Ishikawa (cell line): ENCODE measurements at regions not wholly inside any gene's neighbourhood (a gene's known extent, or its start where the extent isn't known, plus 50 kb on each side); places are given as distances from the start of the nearest gene placed in this dataset.

Experiments used
- CEBPB ChIP-seq: IDR thresholded peaks from 2 replicates; pipeline ENCODE4 v1.6.1; 2012
- CREB1 ChIP-seq: IDR thresholded peaks from 2 replicates; pipeline ENCODE4 v1.6.1; 2012; ENCODE audit warnings: low read depth
- EGR1 ChIP-seq: IDR thresholded peaks from 2 replicates; pipeline ENCODE4 v1.6.1; 2012
- EP300 ChIP-seq: IDR thresholded peaks from 2 replicates; pipeline ENCODE4 v1.6.1; 2012; ENCODE audit warnings: borderline replicate concordance
- FOXM1 ChIP-seq: IDR thresholded peaks from 2 replicates; pipeline ENCODE4 v1.6.1; 2012; ENCODE audit warnings: low read depth, borderline replicate concordance
- NFIC ChIP-seq: IDR thresholded peaks from 2 replicates; pipeline ENCODE4 v1.6.1; 2012
- RAD21 ChIP-seq: IDR thresholded peaks from 2 replicates; pipeline ENCODE4 v1.6.1; 2012; ENCODE audit warnings: low read depth
- TAF1 ChIP-seq: IDR thresholded peaks from 2 replicates; pipeline ENCODE4 v1.6.1; 2012; ENCODE audit warnings: low read depth, mild to moderate bottlenecking
- TCF12 ChIP-seq: IDR thresholded peaks from 2 replicates; pipeline ENCODE4 v1.6.1; 2012; ENCODE audit warnings: low read depth
- TEAD4 ChIP-seq: IDR thresholded peaks from 2 replicates; pipeline ENCODE4 v1.6.1; 2012
- YY1 ChIP-seq: IDR thresholded peaks from 2 replicates; pipeline ENCODE4 v1.6.1; 2012; ENCODE audit warnings: low read depth
- ZBTB7A ChIP-seq: IDR thresholded peaks from 2 replicates; pipeline ENCODE4 v1.6.1; 2012; ENCODE audit warnings: low read depth
- TF ChIP-seq, protein P1 (sequence below): IDR thresholded peaks from 2 replicates; pipeline ENCODE4 v1.6.1; 2012
- TF ChIP-seq, protein P2 (sequence below): IDR thresholded peaks from 2 replicates; pipeline ENCODE4 v1.6.1; 2012
- TF ChIP-seq, protein P3 (sequence below): IDR thresholded peaks from 2 replicates; pipeline ENCODE4 v1.6.1; 2012; ENCODE audit warnings: low read depth, mild to moderate bottlenecking

DNA sequence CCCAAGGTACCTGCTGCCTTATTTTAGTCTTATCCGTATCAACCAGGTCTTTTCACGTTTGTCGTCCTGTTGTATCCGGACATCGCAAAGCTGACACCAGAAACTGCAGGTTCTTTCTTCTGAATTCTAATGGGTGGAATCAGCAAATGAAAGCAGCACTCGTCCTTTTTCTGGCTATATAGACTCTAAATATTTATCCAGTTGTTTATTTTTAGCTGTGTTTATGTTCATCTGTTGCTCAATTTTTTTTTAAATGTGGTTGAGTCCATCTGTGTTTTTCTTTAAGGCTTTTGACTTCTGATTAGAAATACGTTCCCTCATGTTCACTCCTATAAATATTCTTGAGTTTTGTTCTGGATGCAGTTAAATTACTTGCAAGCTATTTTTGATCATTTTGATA, 831.7 kb downstream of the MTRR start:
- TF ChIP-seq, protein P1, sequence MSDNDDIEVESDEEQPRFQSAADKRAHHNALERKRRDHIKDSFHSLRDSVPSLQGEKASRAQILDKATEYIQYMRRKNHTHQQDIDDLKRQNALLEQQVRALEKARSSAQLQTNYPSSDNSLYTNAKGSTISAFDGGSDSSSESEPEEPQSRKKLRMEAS = no peak
- TF ChIP-seq YY1 = no peak
- TF ChIP-seq RAD21 = no peak
- TF ChIP-seq ZBTB7A = no peak

DNA sequence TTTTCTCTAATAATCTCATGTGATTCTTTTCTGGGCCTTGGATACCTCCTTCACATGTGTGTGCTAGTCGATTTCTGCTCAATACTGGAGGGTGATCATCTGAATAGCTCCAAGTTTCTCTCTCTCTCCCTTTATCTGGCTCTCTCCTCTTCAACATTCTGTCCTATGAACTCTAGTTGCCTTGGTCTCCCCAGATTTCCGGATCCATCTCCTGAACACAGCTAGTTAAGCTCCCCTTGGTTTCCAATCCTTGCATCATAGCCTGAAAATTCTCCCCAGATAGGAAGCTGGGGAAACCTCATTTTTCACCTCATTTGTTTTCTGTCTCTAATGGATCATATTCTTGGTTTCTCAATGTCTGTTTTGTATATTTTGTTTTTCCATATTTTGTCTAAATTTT, 832.3 kb downstream of the MTRR start:
- TF ChIP-seq, protein P2, sequence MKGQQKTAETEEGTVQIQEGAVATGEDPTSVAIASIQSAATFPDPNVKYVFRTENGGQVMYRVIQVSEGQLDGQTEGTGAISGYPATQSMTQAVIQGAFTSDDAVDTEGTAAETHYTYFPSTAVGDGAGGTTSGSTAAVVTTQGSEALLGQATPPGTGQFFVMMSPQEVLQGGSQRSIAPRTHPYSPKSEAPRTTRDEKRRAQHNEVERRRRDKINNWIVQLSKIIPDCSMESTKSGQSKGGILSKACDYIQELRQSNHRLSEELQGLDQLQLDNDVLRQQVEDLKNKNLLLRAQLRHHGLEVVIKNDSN = no peak
- TF ChIP-seq FOXM1 (no peak), CEBPB (no peak), YY1 (no peak), TAF1 (no peak), ZBTB7A (no peak), EGR1 (no peak), NFIC (no peak)
- TF ChIP-seq, protein P1 = no peak

DNA sequence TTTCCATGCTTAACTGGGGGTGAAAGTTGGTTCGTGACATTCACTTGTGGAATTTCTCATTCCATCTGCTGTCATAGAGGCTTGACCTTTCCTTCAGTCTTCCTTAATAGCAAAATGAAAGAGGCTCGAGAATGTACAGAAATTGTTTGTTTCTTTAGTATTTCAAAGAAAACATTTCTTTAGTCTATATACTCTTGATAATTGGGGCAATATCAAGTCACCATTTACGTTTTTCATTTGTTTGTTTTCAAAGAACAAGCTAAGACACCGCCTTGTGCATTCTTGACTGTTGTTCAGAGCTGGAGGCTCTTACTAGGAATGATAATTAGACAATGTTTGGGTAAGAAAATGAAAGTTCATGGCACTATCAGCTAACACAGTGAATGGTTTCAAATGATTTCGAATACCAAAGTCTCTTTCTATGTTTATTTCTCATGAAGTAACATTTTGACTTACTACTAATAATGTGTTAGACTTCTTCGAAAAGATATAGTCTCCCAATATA, 835.4 kb downstream of the SEMA5A start:
- TF ChIP-seq NFIC (no peak), TEAD4 (no peak), FOXM1 (no peak), YY1 (no peak), TAF1 (no peak), TCF12 (no peak), EGR1 (no peak), CREB1 (no peak), CEBPB (no peak), ZBTB7A (no peak)
- TF ChIP-seq, protein P2 = no peak
- TF ChIP-seq, protein P1 = no peak
- TF ChIP-seq, protein P3, sequence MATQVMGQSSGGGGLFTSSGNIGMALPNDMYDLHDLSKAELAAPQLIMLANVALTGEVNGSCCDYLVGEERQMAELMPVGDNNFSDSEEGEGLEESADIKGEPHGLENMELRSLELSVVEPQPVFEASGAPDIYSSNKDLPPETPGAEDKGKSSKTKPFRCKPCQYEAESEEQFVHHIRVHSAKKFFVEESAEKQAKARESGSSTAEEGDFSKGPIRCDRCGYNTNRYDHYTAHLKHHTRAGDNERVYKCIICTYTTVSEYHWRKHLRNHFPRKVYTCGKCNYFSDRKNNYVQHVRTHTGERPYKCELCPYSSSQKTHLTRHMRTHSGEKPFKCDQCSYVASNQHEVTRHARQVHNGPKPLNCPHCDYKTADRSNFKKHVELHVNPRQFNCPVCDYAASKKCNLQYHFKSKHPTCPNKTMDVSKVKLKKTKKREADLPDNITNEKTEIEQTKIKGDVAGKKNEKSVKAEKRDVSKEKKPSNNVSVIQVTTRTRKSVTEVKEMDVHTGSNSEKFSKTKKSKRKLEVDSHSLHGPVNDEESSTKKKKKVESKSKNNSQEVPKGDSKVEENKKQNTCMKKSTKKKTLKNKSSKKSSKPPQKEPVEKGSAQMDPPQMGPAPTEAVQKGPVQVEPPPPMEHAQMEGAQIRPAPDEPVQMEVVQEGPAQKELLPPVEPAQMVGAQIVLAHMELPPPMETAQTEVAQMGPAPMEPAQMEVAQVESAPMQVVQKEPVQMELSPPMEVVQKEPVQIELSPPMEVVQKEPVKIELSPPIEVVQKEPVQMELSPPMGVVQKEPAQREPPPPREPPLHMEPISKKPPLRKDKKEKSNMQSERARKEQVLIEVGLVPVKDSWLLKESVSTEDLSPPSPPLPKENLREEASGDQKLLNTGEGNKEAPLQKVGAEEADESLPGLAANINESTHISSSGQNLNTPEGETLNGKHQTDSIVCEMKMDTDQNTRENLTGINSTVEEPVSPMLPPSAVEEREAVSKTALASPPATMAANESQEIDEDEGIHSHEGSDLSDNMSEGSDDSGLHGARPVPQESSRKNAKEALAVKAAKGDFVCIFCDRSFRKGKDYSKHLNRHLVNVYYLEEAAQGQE = no peak

DNA sequence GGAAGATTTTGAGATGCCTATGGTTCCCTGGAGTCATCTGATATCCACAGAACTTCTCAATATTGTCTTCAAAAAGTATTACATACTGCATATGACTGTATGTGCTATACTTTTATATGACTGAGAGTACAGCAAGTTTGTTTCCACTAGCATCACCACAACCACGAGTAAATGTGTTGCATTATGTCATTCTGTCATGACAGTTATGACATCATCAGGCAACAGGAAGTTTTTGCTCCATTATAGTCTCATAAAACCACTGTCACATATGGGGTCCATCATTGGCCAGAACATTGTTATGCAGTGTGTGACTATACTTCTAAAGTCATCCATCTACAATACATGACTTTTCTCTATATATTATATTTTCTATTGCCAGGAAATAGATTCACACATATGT, 831.7 kb downstream of the SEMA5A start:
- TF ChIP-seq, protein P1 = no peak
- TF ChIP-seq YY1 = no peak
- TF ChIP-seq TCF12 = no peak
- TF ChIP-seq NFIC = no peak
- TF ChIP-seq EP300 = no peak
- no peak for TF ChIP-seq CREB1
- TF ChIP-seq, protein P3 = no peak
- no peak for TF ChIP-seq TAF1
- TF ChIP-seq RAD21 = no peak
- TF ChIP-seq CEBPB = no peak
- no peak for TF ChIP-seq EGR1
- no peak for TF ChIP-seq TEAD4
- TF ChIP-seq, protein P2 = no peak
- no peak for TF ChIP-seq ZBTB7A
- no peak for TF ChIP-seq FOXM1

DNA sequence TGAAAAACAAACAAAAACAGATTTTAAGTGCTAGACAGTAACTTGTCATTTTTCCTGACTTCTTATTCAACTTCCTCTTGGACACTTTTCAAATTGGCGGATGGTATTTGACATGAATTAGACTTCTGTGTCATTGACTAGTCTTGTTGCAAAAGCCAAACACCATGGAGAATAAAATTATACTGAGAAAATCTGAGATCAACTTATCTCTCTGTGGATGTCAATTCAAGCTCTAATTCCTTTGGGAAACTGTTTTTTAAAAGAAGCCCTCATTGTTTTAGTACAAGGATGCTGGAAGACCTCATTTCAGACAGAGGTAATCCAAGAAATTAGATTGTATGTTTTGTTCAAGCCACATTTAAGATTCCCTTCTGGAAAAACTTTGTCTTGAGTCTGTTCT, 831.0 kb downstream of the SEMA5A start:
- no peak for TF ChIP-seq FOXM1
- TF ChIP-seq YY1 = no peak
- TF ChIP-seq, protein P1 = no peak
- TF ChIP-seq CEBPB = no peak

DNA sequence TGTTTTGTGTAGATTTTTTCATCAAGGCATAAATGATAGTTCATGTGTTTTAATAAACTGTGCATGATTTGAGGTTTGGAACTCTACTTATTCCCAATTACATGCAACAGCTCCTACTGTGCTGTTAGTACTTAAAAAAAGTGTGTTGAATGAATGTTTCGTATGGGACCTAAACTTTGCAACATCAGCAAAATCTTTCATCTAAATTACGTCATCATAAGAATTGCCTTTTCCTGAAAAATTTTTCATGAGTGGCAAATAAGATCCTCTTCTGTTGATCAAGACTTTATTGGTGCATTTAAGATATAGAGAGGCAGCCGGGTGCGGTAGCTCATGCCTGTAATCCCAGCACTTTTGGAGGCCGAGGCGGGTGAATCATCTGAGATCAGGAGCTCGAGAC, 826.1 kb downstream of the SEMA5A start:
- TF ChIP-seq CREB1 = no peak
- no peak for TF ChIP-seq YY1
- no peak for TF ChIP-seq CEBPB
- TF ChIP-seq TCF12 = no peak
- TF ChIP-seq, protein P1 = no peak
- TF ChIP-seq EP300 = no peak
- TF ChIP-seq, protein P2 = no peak
- TF ChIP-seq TAF1 = no peak
- TF ChIP-seq EGR1 = no peak
- no peak for TF ChIP-seq FOXM1
